Esophagus muscularis mucosa (tissue), 4 donors: ENCODE measurements at regions not wholly inside any gene's neighbourhood (a gene's known extent, or its start where the extent isn't known, plus 50 kb on each side); places are given as distances from the start of the nearest gene placed in this dataset.

Experiments used
- EP300 ChIP-seq: sonication (generic); formaldehyde crosslinking; IDR thresholded peaks from one replicate; pipeline ENCODE4 v1.6.1; 2017; ENCODE audit warnings: antibody characterized with exemption
- POLR2A ChIP-seq: fragments of 450-650 bp; IDR thresholded peaks from one replicate; pipeline ENCODE4 v1.6.1; 2017; ENCODE audit warnings: antibody characterized with exemption, moderate library complexity, mild to moderate bottlenecking, low read depth
- TF ChIP-seq, protein P1 (sequence below), 3 experiments: fragments of 200-600 bp in 2 of 3; fragments of 450-650 bp in 1 of 3; sonication (generic) in 2 of 3; IDR thresholded peaks; one replicate each; pipeline ENCODE4 v1.5.1; 2017 to 2019; ENCODE audit warnings: antibody characterized with exemption in 3 of 3, mild to moderate bottlenecking in 2 of 3, moderate library complexity in 1 of 3

DNA sequence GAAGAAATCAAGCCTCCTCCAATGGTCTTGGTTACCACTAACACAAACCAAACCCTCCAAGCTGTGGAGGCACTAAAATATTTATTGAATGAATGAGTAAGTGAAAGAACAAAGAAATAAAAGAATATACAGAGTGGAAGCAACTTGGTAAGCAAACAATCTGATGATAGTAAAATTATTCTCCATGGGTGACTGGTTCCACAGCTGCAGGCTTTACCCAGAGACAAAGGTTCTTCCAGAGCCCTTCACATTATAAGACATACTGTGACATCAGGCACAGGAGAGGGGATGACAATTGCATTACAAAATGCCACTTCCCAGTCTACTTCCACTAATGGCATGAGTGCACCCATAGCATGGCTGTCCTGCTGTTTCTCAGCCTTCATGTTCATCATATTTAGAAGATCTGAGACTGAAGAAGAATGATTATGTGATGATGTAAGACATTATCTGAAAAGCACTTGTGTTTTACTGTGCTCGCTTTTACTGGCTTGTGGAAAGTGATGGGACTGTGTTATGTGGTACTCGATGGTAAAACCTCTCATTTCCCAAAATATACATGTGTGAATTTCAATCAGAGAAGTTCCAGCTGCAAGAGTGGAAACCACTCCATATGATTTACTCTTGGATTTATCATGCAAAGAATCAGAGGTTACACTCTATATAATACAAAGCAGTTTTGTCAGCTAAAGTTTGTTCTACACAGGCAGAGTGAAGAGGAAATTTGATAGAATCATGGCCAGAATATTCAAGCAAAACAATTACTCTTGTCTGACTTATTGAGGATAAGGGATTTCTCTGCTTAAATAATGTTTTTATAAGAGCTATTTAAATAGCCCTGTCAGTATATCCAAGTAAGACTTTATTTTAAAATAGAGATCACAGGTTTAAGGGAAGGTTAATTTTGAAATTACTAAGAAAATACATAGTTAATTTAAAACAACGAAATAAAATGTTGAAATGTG, 220.2 kb upstream of the NBEA start:
- TF ChIP-seq EP300 (no peak), POLR2A (no peak)
- TF ChIP-seq, protein P1, sequence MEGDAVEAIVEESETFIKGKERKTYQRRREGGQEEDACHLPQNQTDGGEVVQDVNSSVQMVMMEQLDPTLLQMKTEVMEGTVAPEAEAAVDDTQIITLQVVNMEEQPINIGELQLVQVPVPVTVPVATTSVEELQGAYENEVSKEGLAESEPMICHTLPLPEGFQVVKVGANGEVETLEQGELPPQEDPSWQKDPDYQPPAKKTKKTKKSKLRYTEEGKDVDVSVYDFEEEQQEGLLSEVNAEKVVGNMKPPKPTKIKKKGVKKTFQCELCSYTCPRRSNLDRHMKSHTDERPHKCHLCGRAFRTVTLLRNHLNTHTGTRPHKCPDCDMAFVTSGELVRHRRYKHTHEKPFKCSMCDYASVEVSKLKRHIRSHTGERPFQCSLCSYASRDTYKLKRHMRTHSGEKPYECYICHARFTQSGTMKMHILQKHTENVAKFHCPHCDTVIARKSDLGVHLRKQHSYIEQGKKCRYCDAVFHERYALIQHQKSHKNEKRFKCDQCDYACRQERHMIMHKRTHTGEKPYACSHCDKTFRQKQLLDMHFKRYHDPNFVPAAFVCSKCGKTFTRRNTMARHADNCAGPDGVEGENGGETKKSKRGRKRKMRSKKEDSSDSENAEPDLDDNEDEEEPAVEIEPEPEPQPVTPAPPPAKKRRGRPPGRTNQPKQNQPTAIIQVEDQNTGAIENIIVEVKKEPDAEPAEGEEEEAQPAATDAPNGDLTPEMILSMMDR (IDR thresholded peaks at IDR 0.05): no peak
